Naive thymus-derived CD4-positive, alpha-beta T cell (primary cell): ENCODE measurements at regions not wholly inside any gene's neighbourhood (a gene's known extent, or its start where the extent isn't known, plus 50 kb on each side); places are given as distances from the start of the nearest gene placed in this dataset.
A peak's percentile ranks its signal among the peaks of the same experiment; 100 is the strongest.
"Not testable (repeated sequence)": the region's sequence is repeated elsewhere in the genome, so short reads cannot be mapped to it uniquely, and the experiment has no call there.

Source experiments
- ATAC-seq: fragments of 150-1000 bp; cut with Tn5 transposase; 2 replicates; pipeline ENCODE4 v1.10.0; 2021; ENCODE audit warnings: mild to moderate bottlenecking, moderate library complexity
- CTCF ChIA-PET: fragments of 350-600 bp; sonication (Branson Sonifier 250); formaldehyde crosslinking; loops from one replicate; lab custom pipeline; 2021; ENCODE audit warnings: antibody characterized with exemption; lab: Charles Lee
- POLR2A ChIA-PET: fragments of 350-600 bp; sonication (Branson Sonifier 250); formaldehyde crosslinking; loops from one replicate; lab custom pipeline; 2021; ENCODE audit warnings: antibody characterized with exemption, inconsistent platforms; lab: Charles Lee
- DNase-seq, 9 donors: peaks; one replicate each; pipeline versions ENCODE4 v3.0.0 to v3.0.0-alpha.2; 2020 to 2022; ENCODE audit warnings: mixed read lengths in 1 of 9
- H3K27ac ChIP-seq: one replicate; pipeline ENCODE4 v1.7.0; 2013; ENCODE audit warnings: mild to moderate bottlenecking, low read depth, low read length, moderate library complexity
- H3K27me3 ChIP-seq, 2 donors: one replicate each; pipeline ENCODE4 v1.7.0; 2013; ENCODE audit warnings: low read length in 2 of 2, mild to moderate bottlenecking in 2 of 2, moderate library complexity in 2 of 2; ENCODE audit not compliant: control insufficient read depth in 2 of 2, insufficient read depth in 2 of 2
- H3K36me3 ChIP-seq, 3 experiments: 1 replicate in 2 of 3; 2 replicates in 1 of 3; pipeline ENCODE4 v1.7.0; 2013; ENCODE audit warnings: low read length in 3 of 3, mild to moderate bottlenecking in 3 of 3, moderate library complexity in 1 of 3; ENCODE audit not compliant: insufficient read depth in 3 of 3, control insufficient read depth in 2 of 3
- H3K4me1 ChIP-seq, 2 donors: one replicate each; pipeline ENCODE4 v1.7.0; 2013; ENCODE audit warnings: low read length in 2 of 2, mild to moderate bottlenecking in 2 of 2, moderate library complexity in 1 of 2; ENCODE audit not compliant: control insufficient read depth in 2 of 2, insufficient read depth in 2 of 2
- H3K4me3 ChIP-seq: 2 replicates; pipeline ENCODE4 v1.7.0; 2013; ENCODE audit warnings: mild to moderate bottlenecking, low read length
- H3K9me3 ChIP-seq, 3 experiments: 1 replicate in 2 of 3; 2 replicates in 1 of 3; pipeline ENCODE4 v1.7.0; 2013; ENCODE audit warnings: low read length in 3 of 3; ENCODE audit not compliant: control insufficient read depth in 2 of 3
- H3K27ac Mint-ChIP-seq, 9 donors: one replicate each; pipeline ENCODE4 v1.8.0; 2020 to 2022; ENCODE audit warnings: mixed read lengths in 9 of 9, mild to moderate bottlenecking in 8 of 9, moderate library complexity in 5 of 9, inconsistent platforms in 2 of 9
- H3K27me3 Mint-ChIP-seq, 5 donors: one replicate each; pipeline ENCODE4 v1.8.0; 2021 to 2022; ENCODE audit warnings: mixed read lengths in 5 of 5, mild to moderate bottlenecking in 1 of 5
- H3K36me3 Mint-ChIP-seq, 5 donors: one replicate each; pipeline ENCODE4 v1.8.0; 2020 to 2022; ENCODE audit warnings: mixed read lengths in 5 of 5, mild to moderate bottlenecking in 3 of 5, inconsistent platforms in 1 of 5
- H3K4me1 Mint-ChIP-seq, 7 donors: one replicate each; pipeline ENCODE4 v1.8.0; 2020 to 2022; ENCODE audit warnings: mixed read lengths in 7 of 7, mild to moderate bottlenecking in 3 of 7, inconsistent platforms in 1 of 7
- H3K4me3 Mint-ChIP-seq, 10 donors: one replicate each; pipeline ENCODE4 v1.8.0; 2020 to 2022; ENCODE audit warnings: mild to moderate bottlenecking in 10 of 10, mixed read lengths in 10 of 10, moderate library complexity in 6 of 10, inconsistent platforms in 2 of 10
- H3K9me3 Mint-ChIP-seq, 11 donors: one replicate each; pipeline ENCODE4 v1.8.0; 2020 to 2022; ENCODE audit warnings: mixed read lengths in 11 of 11, mild to moderate bottlenecking in 4 of 11, inconsistent platforms in 1 of 11, moderate library complexity in 1 of 11
- intact Hi-C, 2 donors: fragments of 100-400 bp; cut with micrococcal nuclease; formaldehyde crosslinking; loops; one replicate each; pipeline ENCODE4 v1.15.1; 2023

- Histone ChIP-seq H3K27ac (no peak overlapping the region), H3K9me3 (no peaks in the 10 kb centered on the region), H3K4me3 (no peak overlapping the region), H3K36me3 (no peaks in the 10 kb centered on the region), H3K27me3 (no peaks in the 10 kb centered on the region), H3K4me1 (peaks cover 0 to 6% of the 10 kb centered on the region in 2 donors)
- intact Hi-C loops, result no loop called here
- Mint-ChIP-seq H3K9me3 (peaks cover 1 to 20% (median 8%) of the 10 kb centered on the region in 11 donors), H3K36me3 (peaks cover 0 to 14% (median 10%) of the 10 kb centered on the region in 5 donors), H3K27me3 (peaks cover 9 to 28% (median 18%) of the 10 kb centered on the region in 5 donors), H3K27ac (no peak overlapping the region), H3K4me1 (peaks cover 11 to 27% (median 21%) of the 10 kb centered on the region in 7 donors), H3K4me3 (no peak overlapping the region)
- ATAC-seq (no peak), DNase-seq (no peak)
- ChIA-PET POLR2A (no interaction called here), CTCF (no interaction called here)
Observed at GRCh38 chr12:3428631-3429030, 62.4 kb upstream of the PRMT8 start.

GRCh38 chr12:3429523-3429922 lies 61.5 kb upstream of the PRMT8 start:
- H3K27ac Mint-ChIP-seq, H3K4me3 ChIP-seq, H3K36me3 ChIP-seq, CTCF ChIA-PET, ATAC-seq, H3K27me3 ChIP-seq, POLR2A ChIA-PET, H3K4me1 ChIP-seq, DNase-seq, H3K27ac ChIP-seq, H3K9me3 ChIP-seq, intact Hi-C loops: not testable (repeated sequence)
- Mint-ChIP-seq H3K4me1 (peaks cover 11 to 27% (median 21%) of the 10 kb centered on the region in 7 donors), H3K27me3 (peaks cover 9 to 28% (median 18%) of the 10 kb centered on the region in 5 donors), H3K36me3 (peaks cover 0 to 14% (median 10%) of the 10 kb centered on the region in 5 donors), H3K9me3 (peaks cover 1 to 20% (median 8%) of the 10 kb centered on the region in 11 donors), H3K4me3 (peak overlapping the region in 1 of 10 donors; percentile 6)

- ChIA-PET POLR2A (no interaction called here), CTCF (no interaction called here)
- peaks cover 11 to 27% (median 21%) of the 10 kb centered on the region in 7 donors for H3K4me1 Mint-ChIP-seq
- Histone ChIP-seq H3K4me3 (no peak overlapping the region), H3K27me3 (no peaks in the 10 kb centered on the region), H3K9me3 (no peaks in the 10 kb centered on the region), H3K27ac (no peak overlapping the region), H3K4me1 (peaks cover 0 to 6% of the 10 kb centered on the region in 2 donors), H3K36me3 (no peaks in the 10 kb centered on the region)
- peak overlapping the region; percentile 2 to 77 (median 50) for H3K4me3 Mint-ChIP-seq
- intact Hi-C loops, result no loop called here
- peaks cover 5 to 28% (median 18%) of the 10 kb centered on the region in 5 donors for H3K27me3 Mint-ChIP-seq
- peak overlapping the region in 2 of 9 donors; percentile 58 to 74 for H3K27ac Mint-ChIP-seq
- no peak for DNase-seq
- H3K36me3 Mint-ChIP-seq, result peaks cover 0 to 14% (median 10%) of the 10 kb centered on the region in 5 donors
- H3K9me3 Mint-ChIP-seq, result peaks cover 1 to 20% (median 8%) of the 10 kb centered on the region in 11 donors
- ATAC-seq, result no peak
Observed at GRCh38 chr12:3431686-3432085, 59.3 kb upstream of the PRMT8 start.

GRCh38 chr12:3432176-3432742 lies 58.7 kb upstream of the PRMT8 start:
- Mint-ChIP-seq H3K36me3 (peaks cover 0 to 14% (median 10%) of the 10 kb centered on the region in 5 donors), H3K9me3 (peaks cover 1 to 20% (median 8%) of the 10 kb centered on the region in 11 donors), H3K27me3 (peaks cover 5 to 28% (median 18%) of the 10 kb centered on the region in 5 donors), H3K4me3 (peak overlapping the region in 7 of 10 donors; percentile 11 to 77 (median 54)), H3K4me1 (peaks cover 11 to 27% (median 21%) of the 10 kb centered on the region in 7 donors), H3K27ac (peak overlapping the region in 3 of 9 donors; percentile 8 to 64 (median 26))
- CTCF ChIA-PET, result no interaction called here
- Histone ChIP-seq H3K4me3 (no peak overlapping the region), H3K9me3 (no peaks in the 10 kb centered on the region), H3K27ac (no peak overlapping the region), H3K4me1 (peaks cover 0 to 6% of the 10 kb centered on the region in 2 donors), H3K36me3 (no peaks in the 10 kb centered on the region), H3K27me3 (no peaks in the 10 kb centered on the region)
- POLR2A ChIA-PET, result no interaction called here
- intact Hi-C loops, result no loop called here
- no peak for DNase-seq
- no peak for ATAC-seq

GRCh38 chr12:3432868-3433267 lies 58.1 kb upstream of the PRMT8 start:
- Histone ChIP-seq H3K4me1 (peaks cover 0 to 6% of the 10 kb centered on the region in 2 donors), H3K36me3 (no peaks in the 10 kb centered on the region), H3K4me3 (no peak overlapping the region), H3K27me3 (no peaks in the 10 kb centered on the region), H3K27ac (no peak overlapping the region), H3K9me3 (no peaks in the 10 kb centered on the region)
- intact Hi-C loops, result no loop called here
- peaks cover 5 to 25% (median 15%) of the 10 kb centered on the region in 5 donors for H3K27me3 Mint-ChIP-seq
- peak overlapping the region in 1 of 9 donors; percentile 26 for H3K27ac Mint-ChIP-seq
- peaks cover 11 to 27% (median 21%) of the 10 kb centered on the region in 7 donors for H3K4me1 Mint-ChIP-seq
- peaks cover 1 to 20% (median 8%) of the 10 kb centered on the region in 11 donors for H3K9me3 Mint-ChIP-seq
- peaks cover 0 to 14% (median 10%) of the 10 kb centered on the region in 5 donors for H3K36me3 Mint-ChIP-seq
- DNase-seq (no peak), ATAC-seq (no peak)
- POLR2A ChIA-PET, result no interaction called here
- peak overlapping the region in 2 of 10 donors; percentile 47 to 54 for H3K4me3 Mint-ChIP-seq
- CTCF ChIA-PET, result interaction anchor here (0.7 kb wide), 1 partner anchor 672 kb away, joined by 4 read pairs; no protein-coding TSS in a partner anchor

- H3K36me3 ChIP-seq, result no peaks in the 10 kb centered on the region
- peaks cover 0 to 6% of the 10 kb centered on the region in 2 donors for H3K4me1 ChIP-seq
- no peak for ATAC-seq
- Mint-ChIP-seq H3K4me1 (peaks cover 8 to 18% (median 13%) of the 10 kb centered on the region in 7 donors), H3K4me3 (no peak overlapping the region), H3K9me3 (peaks cover 0 to 10% (median 2%) of the 10 kb centered on the region in 11 donors), H3K27ac (no peak overlapping the region), H3K27me3 (peaks cover 0 to 8% (median 0%) of the 10 kb centered on the region in 5 donors), H3K36me3 (peaks cover 0 to 6% (median 2%) of the 10 kb centered on the region in 5 donors)
- POLR2A ChIA-PET, result no interaction called here
- CTCF ChIA-PET, result no interaction called here
- intact Hi-C loops, result no loop called here
- DNase-seq, result no peak
- H3K27ac ChIP-seq, result no peak overlapping the region
- H3K9me3 ChIP-seq, result no peaks in the 10 kb centered on the region
- no peak overlapping the region for H3K4me3 ChIP-seq
- H3K27me3 ChIP-seq, result no peaks in the 10 kb centered on the region
Observed at GRCh38 chr12:3436461-3437065, 54.4 kb upstream of the PRMT8 start.
